Esophagus squamous epithelium (tissue), 5 donors: ENCODE measurements at regions not wholly inside any gene's neighbourhood (a gene's known extent, or its start where the extent isn't known, plus 50 kb on each side); places are given as distances from the start of the nearest gene placed in this dataset.

Source experiments
- DNase-seq: peaks from one replicate; lab custom pipeline; 2025; lab: John Stamatoyannopoulos, UW
- H3K27ac ChIP-seq, 4 donors: fragments of 200-600 bp; sonication (generic); one replicate each; pipeline ENCODE4 v1.5.1; 2016 to 2019; ENCODE audit warnings: mild to moderate bottlenecking in 1 of 4
- H3K27me3 ChIP-seq, 4 donors: fragments of 200-600 bp; sonication (generic); 1 replicate in 3 of 4; 2 replicates in 1 of 4; pipeline versions ENCODE4 v1.5.1 to v1.6.0; 2017 to 2021; ENCODE audit warnings: antibody characterized with exemption in 1 of 4
- H3K36me3 ChIP-seq, 3 donors: fragments of 200-600 bp; sonication (generic); one replicate each; pipeline ENCODE4 v1.5.1; 2016 to 2019
- H3K4me1 ChIP-seq, 3 donors: fragments of 200-600 bp; sonication (generic); one replicate each; pipeline ENCODE4 v1.5.1; 2017 to 2019
- H3K4me3 ChIP-seq, 4 donors: fragments of 200-600 bp; sonication (generic); 1 replicate in 3 of 4; 2 replicates in 1 of 4; pipeline ENCODE4 v1.5.1; 2016 to 2019; ENCODE audit warnings: mild to moderate bottlenecking in 2 of 4, moderate library complexity in 1 of 4
- H3K9me3 ChIP-seq, 3 donors: fragments of 200-600 bp; sonication (generic); one replicate each; pipeline ENCODE4 v1.5.1; 2016 to 2019
- POLR2A ChIP-seq, 4 donors: fragments of 450-650 bp; IDR thresholded peaks; one replicate each; pipeline ENCODE4 v1.6.1; 2017; ENCODE audit warnings: antibody characterized with exemption in 4 of 4, mild to moderate bottlenecking in 4 of 4, moderate library complexity in 3 of 4
- WGBS, 2 donors: methylation state at CpG; one replicate each; pipeline ENCODE4 v1.1.5; 2018; 5-methylcytosine and 5-hydroxymethylcytosine counted together
- intact Hi-C: fragments of 100-400 bp; cut with DNase I; formaldehyde crosslinking; loops from one replicate; pipeline ENCODE4 v1.15.0; 2022
- TF ChIP-seq, protein P1 (sequence below), 6 experiments: fragments of 450-650 bp in 4 of 6; fragments of 200-600 bp in 2 of 6; sonication (generic) in 2 of 6; IDR thresholded peaks; one replicate each; pipeline ENCODE4 v1.5.1; 2016 to 2019; ENCODE audit warnings: antibody characterized with exemption in 6 of 6, mild to moderate bottlenecking in 4 of 6, moderate library complexity in 4 of 6
- donor health status: DM: yes; HTN: yes; CAD: no.

- intact Hi-C loops: no loop called here
- Histone ChIP-seq H3K9me3 (no peaks in the 10 kb centered on the region), H3K4me1 (peaks cover 0 to 36% (median 3%) of the 10 kb centered on the region in 3 donors), H3K4me3 (no peak overlapping the region), H3K27me3 (no peaks in the 10 kb centered on the region), H3K27ac (no peak overlapping the region), H3K36me3 (no peaks in the 10 kb centered on the region)
- WGBS, 2 donors: 80 to 95% methylated on average over 1 of the region's 1 CpG
- no peak for TF ChIP-seq POLR2A (IDR thresholded peaks at IDR 0.05)
- TF ChIP-seq, protein P1, sequence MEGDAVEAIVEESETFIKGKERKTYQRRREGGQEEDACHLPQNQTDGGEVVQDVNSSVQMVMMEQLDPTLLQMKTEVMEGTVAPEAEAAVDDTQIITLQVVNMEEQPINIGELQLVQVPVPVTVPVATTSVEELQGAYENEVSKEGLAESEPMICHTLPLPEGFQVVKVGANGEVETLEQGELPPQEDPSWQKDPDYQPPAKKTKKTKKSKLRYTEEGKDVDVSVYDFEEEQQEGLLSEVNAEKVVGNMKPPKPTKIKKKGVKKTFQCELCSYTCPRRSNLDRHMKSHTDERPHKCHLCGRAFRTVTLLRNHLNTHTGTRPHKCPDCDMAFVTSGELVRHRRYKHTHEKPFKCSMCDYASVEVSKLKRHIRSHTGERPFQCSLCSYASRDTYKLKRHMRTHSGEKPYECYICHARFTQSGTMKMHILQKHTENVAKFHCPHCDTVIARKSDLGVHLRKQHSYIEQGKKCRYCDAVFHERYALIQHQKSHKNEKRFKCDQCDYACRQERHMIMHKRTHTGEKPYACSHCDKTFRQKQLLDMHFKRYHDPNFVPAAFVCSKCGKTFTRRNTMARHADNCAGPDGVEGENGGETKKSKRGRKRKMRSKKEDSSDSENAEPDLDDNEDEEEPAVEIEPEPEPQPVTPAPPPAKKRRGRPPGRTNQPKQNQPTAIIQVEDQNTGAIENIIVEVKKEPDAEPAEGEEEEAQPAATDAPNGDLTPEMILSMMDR (IDR thresholded peaks at IDR 0.05): no peak
- no peak for DNase-seq
Measured at GRCh38 chr13:105928048-105928447, 607.4 kb downstream of the EFNB2 start.

GRCh38 chr13:105925496-105925895 lies 610.0 kb downstream of the EFNB2 start:
- H3K4me3 ChIP-seq: no peak overlapping the region
- H3K36me3 ChIP-seq: no peaks in the 10 kb centered on the region
- H3K27me3 ChIP-seq: no peaks in the 10 kb centered on the region
- DNase-seq: no peak
- no peaks in the 10 kb centered on the region for H3K9me3 ChIP-seq
- intact Hi-C loops: no loop called here
- 39 to 40% methylated on average over 2 of the region's 2 CpGs for WGBS, 2 donors
- H3K4me1 ChIP-seq: peaks cover 0 to 43% (median 3%) of the 10 kb centered on the region in 3 donors
- TF ChIP-seq, protein P1 (IDR thresholded peaks at IDR 0.05): no peak
- no peak for TF ChIP-seq POLR2A (IDR thresholded peaks at IDR 0.05)
- H3K27ac ChIP-seq: peak overlapping the region in 2 of 4 donors; percentile 63 to 81

- WGBS, 2 donors: 0 to 58% methylated on average over 1 to 3 of the region's 3 CpGs
- Histone ChIP-seq H3K9me3 (no peaks in the 10 kb centered on the region), H3K36me3 (no peaks in the 10 kb centered on the region), H3K4me1 (peaks cover 4 to 45% (median 10%) of the 10 kb centered on the region in 3 donors), H3K27ac (no peak overlapping the region), H3K27me3 (no peaks in the 10 kb centered on the region), H3K4me3 (no peak overlapping the region)
- intact Hi-C loops: no loop called here
- DNase-seq: no peak
- no peak for TF ChIP-seq POLR2A (IDR thresholded peaks at IDR 0.05)
- TF ChIP-seq, protein P1 (IDR thresholded peaks at IDR 0.05): no peak
Measured at GRCh38 chr13:105921711-105922110, 613.8 kb downstream of the EFNB2 start.

GRCh38 chr13:105920370-105920769 lies 615.1 kb downstream of the EFNB2 start:
- 21 to 30% methylated on average over 4 of the region's 4 CpGs for WGBS, 2 donors

More at GRCh38 chr13:105920370-105920769, 615.1 kb downstream of the EFNB2 start:
- Histone ChIP-seq H3K27me3 (no peaks in the 10 kb centered on the region), H3K36me3 (no peaks in the 10 kb centered on the region), H3K9me3 (no peaks in the 10 kb centered on the region), H3K4me1 (peaks cover 4 to 35% (median 7%) of the 10 kb centered on the region in 3 donors), H3K4me3 (no peak overlapping the region), H3K27ac (peak overlapping the region in 3 of 4 donors; percentile 19 to 77 (median 47))
- TF ChIP-seq POLR2A (IDR thresholded peaks at IDR 0.05): no peak
- TF ChIP-seq, protein P1 (IDR thresholded peaks at IDR 0.05): no peak
- no peak for DNase-seq
- intact Hi-C loops: no loop called here
